Stimulated activated CD8-positive, alpha-beta memory T cell treated with anti-CD3 and anti-CD28 coated beads, Interleukin-7, amount 100 ng/mL, for 1 hour (primary cell): ENCODE measurements at regions not wholly inside any gene's neighbourhood (a gene's known extent, or its start where the extent isn't known, plus 50 kb on each side); places are given as distances from the start of the nearest gene placed in this dataset.

Experiments used
- DNase-seq, 2 donors: peaks; one replicate each; pipeline ENCODE4 v3.0.0-alpha.2; 2020; ENCODE audit warnings: low read depth in 2 of 2

- no peak for DNase-seq
Observed at GRCh38 chr3:19093084-19093483, 55.2 kb upstream of the KCNH8 start.

- DNase-seq, result no peak
Observed at GRCh38 chr3:19077388-19077787, 70.9 kb upstream of the KCNH8 start.

GRCh38 chr3:19075037-19075436, 73.3 kb upstream of the KCNH8 start:
- no peak for DNase-seq

GRCh38 chr3:19074257-19074900, 73.9 kb upstream of the KCNH8 start:
- no peak for DNase-seq

GRCh38 chr3:19073341-19074105, 74.8 kb upstream of the KCNH8 start:
- DNase-seq, result no peak

GRCh38 chr3:19070325-19070724, 78.0 kb upstream of the KCNH8 start:
- no peak for DNase-seq

- DNase-seq, result no peak
Observed at GRCh38 chr3:19065027-19065426, 83.3 kb upstream of the KCNH8 start.

- DNase-seq, result no peak
Observed at GRCh38 chr3:19063936-19064335, 84.4 kb upstream of the KCNH8 start.

GRCh38 chr3:19060404-19060803, 87.9 kb upstream of the KCNH8 start:
- DNase-seq, result no peak

- no peak for DNase-seq
Observed at GRCh38 chr3:19052874-19053273, 95.4 kb upstream of the KCNH8 start.

- no peak for DNase-seq
Observed at GRCh38 chr3:19046440-19046839, 101.9 kb upstream of the KCNH8 start.

- no peak for DNase-seq
Observed at GRCh38 chr3:19030522-19030839, 117.8 kb upstream of the KCNH8 start.

- no peak for DNase-seq
Observed at GRCh38 chr3:19029837-19030521, 118.3 kb upstream of the KCNH8 start.

GRCh38 chr3:19025441-19025840, 122.9 kb upstream of the KCNH8 start:
- no peak for DNase-seq

GRCh38 chr3:19022546-19022945, 125.8 kb upstream of the KCNH8 start:
- no peak for DNase-seq

- no peak for DNase-seq
Observed at GRCh38 chr3:19016851-19017250, 131.5 kb upstream of the KCNH8 start.

GRCh38 chr3:19013879-19014278, 134.4 kb upstream of the KCNH8 start:
- DNase-seq, result no peak

GRCh38 chr3:19012846-19013245, 135.5 kb upstream of the KCNH8 start:
- no peak for DNase-seq

GRCh38 chr3:19002606-19003005, 145.7 kb upstream of the KCNH8 start:
- DNase-seq, result no peak

- no peak for DNase-seq
Observed at GRCh38 chr3:18998069-18998468, 150.2 kb upstream of the KCNH8 start.

GRCh38 chr3:18992709-18993108, 155.6 kb upstream of the KCNH8 start:
- no peak for DNase-seq

- DNase-seq, result no peak
Observed at GRCh38 chr3:18989237-18989795, 159.0 kb upstream of the KCNH8 start.
